GM10266 (cell line): ENCODE measurements at regions not wholly inside any gene's neighbourhood (a gene's known extent, or its start where the extent isn't known, plus 50 kb on each side); places are given as distances from the start of the nearest gene placed in this dataset.
"Not testable (repeated sequence)": the region's sequence is repeated elsewhere in the genome, so short reads cannot be mapped to it uniquely, and the experiment has no call there.

Source experiments
- DNase-seq: peaks from one replicate; pipeline ENCODE4 v3.0.0; 2012; ENCODE audit errors: extremely low spot score
- CTCF ChIP-seq: IDR thresholded peaks from 2 replicates; pipeline ENCODE4 v1.5.1; 2012; ENCODE audit warnings: mild to moderate bottlenecking, low read depth; ENCODE audit not compliant: control insufficient read depth, insufficient read depth; ENCODE audit errors: missing control alignments

- TF ChIP-seq CTCF, result no peak
Observed at GRCh38 chr2:34808426-34808825, 1209.3 kb upstream of the FAM98A start.

DNA sequence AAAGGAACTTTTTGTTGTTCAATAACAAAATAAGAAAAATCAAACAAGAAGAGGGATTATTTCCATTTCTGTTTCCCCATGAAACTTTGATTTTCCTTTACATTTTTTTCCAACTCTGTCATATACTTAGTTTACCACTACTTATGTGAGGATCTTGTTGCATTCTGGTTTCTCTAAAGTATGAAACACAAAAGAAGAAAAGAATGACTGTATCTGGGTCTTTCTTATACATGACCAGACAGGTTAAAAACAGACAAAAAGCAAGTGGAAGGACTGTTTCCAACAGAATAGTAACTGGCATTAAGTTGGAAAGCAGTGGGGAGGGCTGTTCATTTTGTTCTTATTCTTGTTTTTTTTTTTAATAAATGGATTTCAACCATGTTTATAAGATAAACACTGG is 1207.8 kb upstream of the FAM98A start:
- no peak for TF ChIP-seq CTCF
- no peak for DNase-seq

More at GRCh38 chr2:34808426-34808825, 1209.3 kb upstream of the FAM98A start:
- no peak for DNase-seq

- no peak for TF ChIP-seq CTCF
- no peak for DNase-seq
Observed at GRCh38 chr2:34806396-34806795, 1207.3 kb upstream of the FAM98A start.

- TF ChIP-seq CTCF, result no peak
- DNase-seq, result no peak
Observed at GRCh38 chr2:34799556-34799955, 1200.5 kb upstream of the FAM98A start.

DNA sequence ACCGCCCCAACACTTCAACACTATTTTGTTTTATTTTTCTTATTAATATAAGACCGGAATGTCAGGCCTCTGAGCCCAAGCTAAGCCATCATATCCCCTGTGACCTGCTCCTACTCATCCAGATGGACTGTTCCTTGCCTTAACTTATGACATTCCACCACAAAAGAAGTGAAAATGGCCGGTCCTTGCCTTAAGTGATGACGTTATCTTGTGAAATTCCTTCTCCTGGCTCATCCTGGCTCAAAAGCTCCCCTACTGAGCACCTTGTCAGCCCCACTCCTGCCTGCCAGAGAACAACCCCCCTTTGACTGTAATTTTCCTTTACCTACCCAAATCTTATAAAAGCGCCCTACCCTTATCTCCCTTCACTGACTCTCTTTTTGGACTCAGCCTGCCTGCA is 1196.5 kb upstream of the FAM98A start:
- not testable (repeated sequence) for DNase-seq

GRCh38 chr2:34789169-34789568 is 1190.1 kb upstream of the FAM98A start:
- DNase-seq, result no peak
- no peak for TF ChIP-seq CTCF

- TF ChIP-seq CTCF, result no peak
- no peak for DNase-seq
Observed at GRCh38 chr2:34787341-34787740, 1188.2 kb upstream of the FAM98A start.

GRCh38 chr2:34785206-34785785 is 1186.2 kb upstream of the FAM98A start:
- no peak for DNase-seq
- TF ChIP-seq CTCF, result no peak
